Fibroblast of mammary gland (primary cell): ENCODE measurements at regions not wholly inside any gene's neighbourhood (a gene's known extent, or its start where the extent isn't known, plus 50 kb on each side); places are given as distances from the start of the nearest gene placed in this dataset.

Experiments used
- DNase-seq: peaks from one replicate; pipeline ENCODE4 v3.0.0-alpha.2; 2010; ENCODE audit warnings: low read depth
- H3K4me3 ChIP-seq: 2 replicates; pipeline ENCODE4 v1.5.1; 2011; ENCODE audit warnings: low read depth, mild to moderate bottlenecking, low read length, moderate library complexity; ENCODE audit not compliant: control insufficient read depth
- CTCF ChIP-seq: conservative IDR thresholded peaks from 2 replicates; pipeline ENCODE4 v1.5.1; 2011; ENCODE audit warnings: low read depth, low read length, inconsistent platforms; ENCODE audit not compliant: control insufficient read depth, insufficient read depth

- TF ChIP-seq CTCF = no peak
- H3K4me3 ChIP-seq = no peak overlapping the region
- no peak for DNase-seq
Measured at GRCh38 chr5:53825926-53826325, 265.5 kb downstream of the NDUFS4 start.

DNA sequence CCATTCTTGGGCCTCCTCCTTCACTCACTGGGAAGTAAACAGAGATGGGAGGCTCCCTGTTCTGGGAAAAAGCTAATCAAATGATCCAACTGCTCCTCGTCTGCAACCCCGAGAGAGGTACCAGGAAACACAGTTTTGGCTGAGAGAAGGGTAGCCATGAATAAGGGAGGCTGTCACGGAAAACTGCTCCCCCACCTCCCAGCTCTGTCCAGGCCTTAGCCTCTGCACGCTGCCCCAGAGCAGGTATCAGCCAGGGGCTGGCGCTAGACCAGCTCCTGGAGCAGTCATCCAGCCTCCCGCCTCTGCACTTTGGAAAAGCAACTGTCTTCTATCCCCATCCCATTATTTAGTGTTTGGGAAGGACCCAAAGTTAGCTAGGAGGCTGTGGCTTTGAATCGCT is 266.1 kb downstream of the NDUFS4 start:
- no peak for TF ChIP-seq CTCF
- DNase-seq = no peak

GRCh38 chr5:53827211-53827651 is 266.8 kb downstream of the NDUFS4 start:
- no peak overlapping the region for H3K4me3 ChIP-seq
- no peak for DNase-seq
- TF ChIP-seq CTCF = no peak

More for the DNA sequence above, 266.1 kb downstream of the NDUFS4 start:
- H3K4me3 ChIP-seq = no peak overlapping the region

DNA sequence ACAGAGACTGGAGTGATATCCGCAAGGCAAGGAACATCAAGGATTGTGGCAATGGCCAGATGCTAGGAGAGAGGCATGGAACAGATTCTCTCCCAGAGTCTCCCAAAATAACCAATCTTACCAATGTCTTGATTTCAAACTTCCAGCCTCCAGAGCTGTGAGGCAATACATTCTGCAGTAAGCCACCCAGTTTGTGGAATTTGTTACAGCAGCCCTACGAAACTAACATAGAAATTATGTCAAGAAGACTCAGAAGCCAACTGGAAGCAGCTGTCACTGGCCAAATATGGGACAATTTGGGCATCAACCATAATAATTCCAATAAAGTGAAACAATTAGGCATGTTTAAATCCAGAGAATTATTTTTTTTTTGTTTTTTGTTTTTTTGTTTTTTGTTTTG is 271.1 kb downstream of the NDUFS4 start:
- TF ChIP-seq CTCF = no peak
- no peak overlapping the region for H3K4me3 ChIP-seq
- no peak for DNase-seq
